MM.1S (cell line): ENCODE measurements at regions not wholly inside any gene's neighbourhood (a gene's known extent, or its start where the extent isn't known, plus 50 kb on each side); places are given as distances from the start of the nearest gene placed in this dataset.

ENCODE experiments used
- DNase-seq: peaks from one replicate; pipeline ENCODE4 v3.0.0-alpha.2; 2015
- H2AFZ ChIP-seq: fragments of 300-600 bp; sonication (generic); 2 replicates; pipeline ENCODE4 v1.6.0; 2016; ENCODE audit warnings: antibody characterized with exemption, low read length
- H3F3A ChIP-seq: fragments of 300-600 bp; sonication (generic); 2 replicates; pipeline ENCODE4 v1.6.1; 2016; ENCODE audit warnings: mild to moderate bottlenecking, antibody characterized with exemption, low read length, moderate library complexity, mixed read lengths; ENCODE audit not compliant: insufficient read depth
- H3K27ac ChIP-seq: fragments of 300-600 bp; sonication (generic); 2 replicates; pipeline ENCODE4 v1.5.1; 2016; ENCODE audit warnings: mild to moderate bottlenecking, low read length
- H3K27me3 ChIP-seq: fragments of 300-600 bp; sonication (generic); replicated peaks from 2 replicates; pipeline ENCODE4 v1.6.0; 2016; ENCODE audit warnings: low read length; ENCODE audit not compliant: insufficient read depth
- H3K36me3 ChIP-seq: fragments of 300-600 bp; sonication (generic); replicated peaks from 2 replicates; pipeline ENCODE4 v1.6.1; 2016; ENCODE audit warnings: mild to moderate bottlenecking, low read length, mixed read lengths; ENCODE audit not compliant: insufficient read depth
- H3K4me1 ChIP-seq: fragments of 300-600 bp; sonication (generic); 2 replicates; pipeline ENCODE4 v1.6.1; 2016; ENCODE audit warnings: low read length, mixed read lengths
- H3K4me2 ChIP-seq: fragments of 300-600 bp; sonication (generic); 2 replicates; pipeline ENCODE4 v1.6.0; 2016; ENCODE audit warnings: low read depth, low read length
- H3K4me3 ChIP-seq: fragments of 300-600 bp; sonication (generic); 2 replicates; pipeline ENCODE4 v1.5.1; 2016; ENCODE audit warnings: low read length, mixed read lengths
- H3K79me2 ChIP-seq: fragments of 300-600 bp; sonication (generic); 2 replicates; pipeline ENCODE4 v1.6.1; 2016; ENCODE audit warnings: mixed run types, low read length, mixed read lengths
- H3K9ac ChIP-seq: fragments of 300-600 bp; sonication (generic); 2 replicates; pipeline ENCODE4 v1.6.1; 2016; ENCODE audit warnings: low read length, mixed read lengths
- H3K9me2 ChIP-seq: fragments of 300-600 bp; sonication (generic); replicated peaks from 2 replicates; pipeline ENCODE4 v1.6.1; 2016; ENCODE audit warnings: mild to moderate bottlenecking, low read length, mixed read lengths; ENCODE audit not compliant: insufficient read depth
- H3K9me3 ChIP-seq: fragments of 300-600 bp; sonication (generic); replicated peaks from 2 replicates; pipeline ENCODE4 v1.6.1; 2016; ENCODE audit warnings: mild to moderate bottlenecking, low read length, mixed read lengths; ENCODE audit not compliant: insufficient read depth
- H4K20me1 ChIP-seq: fragments of 300-600 bp; sonication (generic); 2 replicates; pipeline ENCODE4 v1.6.1; 2016; ENCODE audit warnings: mild to moderate bottlenecking, low read length, moderate library complexity, mixed read lengths; ENCODE audit not compliant: insufficient read depth
- EZH2 ChIP-seq: fragments of 300-600 bp; sonication (generic); optimal IDR thresholded peaks from 2 replicates; pipeline ENCODE3; 2017; ENCODE audit warnings: low read depth, mild to moderate bottlenecking, antibody characterized with exemption, low read length, mixed read lengths
- EZH2phosphoT487 ChIP-seq: fragments of 300-600 bp; sonication (generic); IDR thresholded peaks from 2 replicates; pipeline ENCODE4 v1.6.1; 2018; ENCODE audit warnings: antibody characterized with exemption, low read length
- TF ChIP-seq, protein P1 (sequence below): fragments of 300-600 bp; sonication (generic); IDR thresholded peaks from 2 replicates; pipeline ENCODE4 v1.5.1; 2016; ENCODE audit warnings: antibody characterized with exemption, low read length, mixed read lengths

DNA sequence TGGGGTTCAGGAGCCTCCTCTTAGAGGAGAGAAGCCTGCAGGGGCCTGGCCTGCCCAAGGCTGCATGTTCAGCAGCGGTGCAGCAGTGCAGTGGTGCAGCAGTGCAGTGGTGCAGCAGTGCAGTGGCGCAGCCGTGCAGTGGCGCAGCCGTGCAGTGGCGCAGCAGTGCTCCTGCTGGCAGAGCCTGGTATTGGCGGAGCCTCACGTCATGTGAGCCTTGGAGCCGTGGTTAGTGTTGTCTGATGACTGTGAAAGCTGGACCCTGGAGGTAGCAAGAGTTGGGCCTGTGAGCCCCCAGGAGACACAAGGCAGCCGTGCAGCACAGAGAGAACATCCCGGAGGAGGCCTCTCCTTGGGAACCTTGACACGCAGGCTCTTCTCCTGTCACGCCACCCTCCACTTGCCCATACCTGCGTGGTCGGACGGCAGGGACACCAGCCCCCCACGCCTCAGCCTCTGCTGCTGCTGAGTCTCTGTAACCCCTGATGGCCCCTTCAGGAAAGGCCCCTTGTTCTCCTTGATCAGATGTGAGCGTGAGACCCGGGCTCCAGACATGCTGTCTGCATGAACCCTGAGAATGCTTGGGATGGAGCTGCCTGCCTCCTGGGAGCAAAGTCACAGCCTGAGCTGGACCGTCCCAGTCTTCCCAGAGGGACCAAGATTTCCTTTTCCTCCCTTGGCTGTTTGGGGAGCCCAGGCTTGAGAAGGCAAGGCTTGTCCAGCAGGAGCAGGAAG lies 193.7 kb downstream of the KIF26A start:
- no peaks in the 10 kb centered on the region for H3K9me3 ChIP-seq
- H3K27ac ChIP-seq: no peak overlapping the region
- H4K20me1 ChIP-seq: no peaks in the 10 kb centered on the region
- H3K9ac ChIP-seq: no peak overlapping the region
- DNase-seq: no peak
- H3K4me2 ChIP-seq: no peak overlapping the region
- no peaks in the 10 kb centered on the region for H3K9me2 ChIP-seq
- TF ChIP-seq EZH2: no peak
- TF ChIP-seq EZH2phosphoT487: no peak
- TF ChIP-seq, protein P1, sequence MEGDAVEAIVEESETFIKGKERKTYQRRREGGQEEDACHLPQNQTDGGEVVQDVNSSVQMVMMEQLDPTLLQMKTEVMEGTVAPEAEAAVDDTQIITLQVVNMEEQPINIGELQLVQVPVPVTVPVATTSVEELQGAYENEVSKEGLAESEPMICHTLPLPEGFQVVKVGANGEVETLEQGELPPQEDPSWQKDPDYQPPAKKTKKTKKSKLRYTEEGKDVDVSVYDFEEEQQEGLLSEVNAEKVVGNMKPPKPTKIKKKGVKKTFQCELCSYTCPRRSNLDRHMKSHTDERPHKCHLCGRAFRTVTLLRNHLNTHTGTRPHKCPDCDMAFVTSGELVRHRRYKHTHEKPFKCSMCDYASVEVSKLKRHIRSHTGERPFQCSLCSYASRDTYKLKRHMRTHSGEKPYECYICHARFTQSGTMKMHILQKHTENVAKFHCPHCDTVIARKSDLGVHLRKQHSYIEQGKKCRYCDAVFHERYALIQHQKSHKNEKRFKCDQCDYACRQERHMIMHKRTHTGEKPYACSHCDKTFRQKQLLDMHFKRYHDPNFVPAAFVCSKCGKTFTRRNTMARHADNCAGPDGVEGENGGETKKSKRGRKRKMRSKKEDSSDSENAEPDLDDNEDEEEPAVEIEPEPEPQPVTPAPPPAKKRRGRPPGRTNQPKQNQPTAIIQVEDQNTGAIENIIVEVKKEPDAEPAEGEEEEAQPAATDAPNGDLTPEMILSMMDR: peak; percentile 29
- H3K4me1 ChIP-seq: no peaks in the 10 kb centered on the region
- H3K4me3 ChIP-seq: no peak overlapping the region
- H2AFZ ChIP-seq: no peak overlapping the region
- no peaks in the 10 kb centered on the region for H3K79me2 ChIP-seq
- peaks cover 26% of the 10 kb centered on the region for H3K27me3 ChIP-seq
- H3K36me3 ChIP-seq: no peaks in the 10 kb centered on the region
- no peaks in the 10 kb centered on the region for H3F3A ChIP-seq

DNA sequence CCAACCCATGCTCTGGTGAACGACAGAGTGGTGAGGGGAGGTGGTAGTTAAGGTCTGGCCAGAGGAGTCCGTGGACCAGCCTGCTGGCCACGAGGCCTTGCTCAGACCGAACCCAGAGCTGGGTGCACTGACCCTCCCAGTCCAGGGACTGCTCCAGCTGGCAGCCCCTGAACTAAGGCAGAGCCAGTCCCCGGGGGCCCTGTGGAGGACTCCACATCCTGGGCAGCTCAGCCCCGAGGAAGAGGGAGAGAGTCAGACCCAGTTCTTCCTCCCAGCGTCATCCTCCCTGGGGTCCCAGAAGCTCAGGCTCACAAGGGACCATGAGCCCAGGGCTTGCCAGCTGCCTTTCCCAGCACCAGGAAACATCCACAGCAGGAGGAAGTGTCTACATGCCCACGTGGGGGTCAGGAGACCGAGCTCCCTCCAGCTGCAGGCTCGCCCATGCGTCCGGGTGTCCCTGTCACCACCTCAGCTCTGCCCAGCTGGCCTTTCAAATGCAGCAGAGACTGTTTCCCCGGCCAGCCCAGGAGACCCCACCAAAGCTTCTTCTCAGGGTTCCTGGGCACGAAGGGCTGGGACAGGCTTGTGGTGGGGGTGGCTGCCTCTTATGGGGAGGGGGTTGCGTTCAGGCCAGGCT lies 194.4 kb downstream of the KIF26A start:
- Histone ChIP-seq H3K9ac (no peak overlapping the region), H3K4me2 (no peak overlapping the region), H3K79me2 (no peaks in the 10 kb centered on the region), H3K9me2 (no peaks in the 10 kb centered on the region), H3K27ac (no peak overlapping the region), H3K4me1 (no peaks in the 10 kb centered on the region), H4K20me1 (no peaks in the 10 kb centered on the region), H3K9me3 (no peaks in the 10 kb centered on the region), H3F3A (no peaks in the 10 kb centered on the region), H3K27me3 (peaks cover 25% of the 10 kb centered on the region), H2AFZ (no peak overlapping the region), H3K4me3 (no peak overlapping the region), H3K36me3 (no peaks in the 10 kb centered on the region)
- no peak for DNase-seq
- TF ChIP-seq EZH2phosphoT487 (no peak), EZH2 (no peak)
- TF ChIP-seq, protein P1: no peak

DNA sequence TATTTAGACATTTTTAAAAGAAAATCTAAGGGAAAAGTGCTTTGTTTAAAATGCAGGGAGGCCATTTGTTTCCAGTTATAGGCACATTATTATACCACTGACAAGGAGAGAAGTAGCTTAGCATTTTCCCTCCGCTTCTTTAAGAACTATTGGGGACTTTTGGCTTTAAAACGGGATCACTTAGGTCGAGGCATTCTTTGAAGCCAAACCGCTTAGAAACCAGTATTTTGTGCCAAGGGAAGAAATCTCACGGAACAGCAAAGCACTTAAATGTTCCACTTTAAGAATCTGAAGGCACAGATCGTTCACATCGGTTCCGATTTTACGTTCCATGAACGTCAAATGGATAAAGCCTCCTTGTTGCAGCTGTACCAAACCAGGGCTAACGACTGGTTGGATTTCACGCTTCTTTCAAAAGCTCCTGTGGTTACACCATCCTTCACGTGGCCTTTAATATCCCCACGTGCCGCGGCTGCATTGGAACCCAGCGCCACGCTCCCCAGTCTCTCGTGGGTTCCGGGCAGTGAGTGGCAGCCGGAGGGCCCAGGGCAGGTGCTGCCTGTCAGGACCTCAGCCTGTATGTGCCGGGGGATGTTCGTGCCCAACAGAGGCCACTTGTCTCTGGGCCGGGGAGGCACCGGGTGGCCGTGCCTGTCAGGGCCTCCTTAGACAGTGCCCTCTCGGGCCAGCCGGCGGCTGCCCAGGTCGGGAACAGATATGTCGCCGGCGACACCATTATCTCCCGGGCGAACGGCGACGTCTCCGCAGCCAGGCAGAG lies 195.4 kb downstream of the KIF26A start:
- Histone ChIP-seq H4K20me1 (no peaks in the 10 kb centered on the region), H3K9ac (no peak overlapping the region), H3K4me2 (no peak overlapping the region), H3K4me3 (no peak overlapping the region), H3K27me3 (peaks cover 21% of the 10 kb centered on the region), H3K4me1 (no peaks in the 10 kb centered on the region), H3F3A (no peaks in the 10 kb centered on the region), H2AFZ (no peak overlapping the region), H3K79me2 (no peaks in the 10 kb centered on the region), H3K27ac (no peak overlapping the region), H3K9me2 (no peaks in the 10 kb centered on the region), H3K9me3 (no peaks in the 10 kb centered on the region), H3K36me3 (no peaks in the 10 kb centered on the region)
- TF ChIP-seq EZH2phosphoT487 (no peak), EZH2 (no peak)
- TF ChIP-seq, protein P1: no peak
- no peak for DNase-seq
